Sigmoid colon (tissue), 6 donors: ENCODE measurements at regions not wholly inside any gene's neighbourhood (a gene's known extent, or its start where the extent isn't known, plus 50 kb on each side); places are given as distances from the start of the nearest gene placed in this dataset.

ENCODE experiments used
- DNase-seq: peaks from one replicate; pipeline ENCODE4 v3.0.0-alpha.2; 2019
- H3K27ac ChIP-seq, 4 donors: fragments of 200-600 bp; sonication (generic); one replicate each; pipeline ENCODE4 v1.5.1; 2016 to 2019; ENCODE audit warnings: mild to moderate bottlenecking in 1 of 4
- H3K27me3 ChIP-seq, 3 donors: fragments of 200-600 bp; sonication (generic); one replicate each; pipeline ENCODE4 v1.5.1; 2019; ENCODE audit warnings: mild to moderate bottlenecking in 1 of 3
- H3K36me3 ChIP-seq, 4 donors: fragments of 200-600 bp; sonication (generic); one replicate each; pipeline ENCODE4 v1.5.1; 2016 to 2019
- H3K4me1 ChIP-seq, 4 donors: fragments of 200-600 bp; sonication (generic); one replicate each; pipeline ENCODE4 v1.5.1; 2017 to 2019
- H3K4me3 ChIP-seq, 4 donors: fragments of 200-600 bp; sonication (generic); one replicate each; pipeline ENCODE4 v1.5.1; 2017 to 2019; ENCODE audit warnings: mild to moderate bottlenecking in 2 of 4, moderate library complexity in 1 of 4
- H3K9me3 ChIP-seq, 4 donors: fragments of 200-600 bp in 3 of 4; sonication (generic) in 3 of 4; one replicate each; pipeline versions ENCODE4 v1.5.1 to v1.6.1; 2013 to 2019
- CTCF ChIP-seq, 4 experiments: fragments of 450-650 bp in 3 of 4; fragments of 200-600 bp in 1 of 4; IDR thresholded peaks; one replicate each; pipeline ENCODE4 v1.5.1; 2016 to 2019; ENCODE audit warnings: antibody characterized with exemption in 4 of 4, mild to moderate bottlenecking in 3 of 4, moderate library complexity in 2 of 4
- EP300 ChIP-seq, 4 donors: sonication (generic); formaldehyde crosslinking; IDR thresholded peaks; one replicate each; pipeline ENCODE4 v1.6.1; 2017; ENCODE audit warnings: antibody characterized with exemption in 4 of 4
- POLR2A ChIP-seq, 2 donors: fragments of 450-650 bp; IDR thresholded peaks; one replicate each; pipeline ENCODE4 v1.6.1; 2016; ENCODE audit warnings: antibody characterized with exemption in 2 of 2, mild to moderate bottlenecking in 2 of 2, moderate library complexity in 2 of 2
- POLR2AphosphoS5 ChIP-seq, 4 donors: sonication (generic); formaldehyde crosslinking; IDR thresholded peaks; one replicate each; pipeline ENCODE4 v1.6.1; 2017; ENCODE audit warnings: antibody characterized with exemption in 4 of 4
- WGBS, 2 donors: extraction: QIAGEN DNeasy Blood & Tissue Kit; methylation state at CpG; one replicate each; pipeline ENCODE4 v1.1.7; 2013; 5-methylcytosine and 5-hydroxymethylcytosine counted together
- intact Hi-C: fragments of 100-400 bp; cut with DNase I; formaldehyde crosslinking; loops from one replicate; pipeline ENCODE4 v1.15.1; 2023
- donor health status: healthy with polysubstance abuse.
- donor health status: healthy.

GRCh38 chr9:135198586-135199285 is 111.3 kb downstream of the OLFM1 start:
- intact Hi-C loops: no loop called here
- no peak for TF ChIP-seq POLR2A (IDR thresholded peaks at IDR 0.05)
- no peak for TF ChIP-seq POLR2AphosphoS5 (IDR thresholded peaks at IDR 0.05)
- no peak for TF ChIP-seq CTCF (IDR thresholded peaks at IDR 0.05)
- TF ChIP-seq EP300 (IDR thresholded peaks at IDR 0.05): no peak
- WGBS, 2 donors: 50 to 53% methylated on average over 16 of the region's 16 CpGs
- peaks cover 0 to 56% (median 12%) of the 10 kb centered on the region in 3 donors for H3K27me3 ChIP-seq
- no peaks in the 10 kb centered on the region for H3K9me3 ChIP-seq
- no peaks in the 10 kb centered on the region for H3K4me1 ChIP-seq
- H3K27ac ChIP-seq: no peak overlapping the region
- no peak overlapping the region for H3K4me3 ChIP-seq
- H3K36me3 ChIP-seq: no peaks in the 10 kb centered on the region
- DNase-seq: no peak

DNA sequence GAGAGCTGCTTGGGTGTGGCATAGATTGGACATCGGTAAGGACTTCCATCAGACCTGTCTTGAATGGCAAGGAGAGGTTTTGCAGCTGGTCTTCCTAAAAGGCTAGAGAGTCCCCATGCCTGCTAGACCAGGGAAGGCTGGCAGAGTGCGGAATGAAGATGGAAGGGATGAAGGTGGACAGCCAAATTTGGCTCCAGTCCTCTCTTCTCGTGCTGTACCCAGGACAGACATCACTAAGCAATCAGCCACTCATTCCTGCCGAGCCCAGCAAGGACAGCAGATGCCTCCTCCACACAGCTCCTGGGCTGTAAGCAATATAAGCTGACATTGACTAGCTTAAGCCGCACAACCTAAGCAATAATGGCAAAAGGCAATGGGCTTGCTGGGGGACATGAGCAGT is 112.0 kb downstream of the OLFM1 start:
- no peak overlapping the region for H3K27ac ChIP-seq
- 74 to 80% methylated on average over 5 of the region's 5 CpGs for WGBS, 2 donors
- no peaks in the 10 kb centered on the region for H3K4me1 ChIP-seq
- DNase-seq: no peak
- H3K4me3 ChIP-seq: no peak overlapping the region
- H3K36me3 ChIP-seq: no peaks in the 10 kb centered on the region
- peaks cover 0 to 48% (median 5%) of the 10 kb centered on the region in 3 donors for H3K27me3 ChIP-seq
- TF ChIP-seq CTCF (IDR thresholded peaks at IDR 0.05): no peak
- no peak for TF ChIP-seq EP300 (IDR thresholded peaks at IDR 0.05)
- no peak for TF ChIP-seq POLR2AphosphoS5 (IDR thresholded peaks at IDR 0.05)
- TF ChIP-seq POLR2A (IDR thresholded peaks at IDR 0.05): no peak
- no peaks in the 10 kb centered on the region for H3K9me3 ChIP-seq
- intact Hi-C loops: no loop called here

- Histone ChIP-seq H3K4me1 (no peaks in the 10 kb centered on the region), H3K9me3 (no peaks in the 10 kb centered on the region), H3K27me3 (peaks cover 0 to 34% (median 0%) of the 10 kb centered on the region in 3 donors), H3K36me3 (no peaks in the 10 kb centered on the region), H3K27ac (no peak overlapping the region), H3K4me3 (no peak overlapping the region)
- DNase-seq: no peak
- intact Hi-C loops: no loop called here
- no peak for TF ChIP-seq POLR2A (IDR thresholded peaks at IDR 0.05)
- no peak for TF ChIP-seq CTCF (IDR thresholded peaks at IDR 0.05)
- no peak for TF ChIP-seq POLR2AphosphoS5 (IDR thresholded peaks at IDR 0.05)
- no peak for TF ChIP-seq EP300 (IDR thresholded peaks at IDR 0.05)
- WGBS, 2 donors: 85 to 88% methylated on average over 9 of the region's 9 CpGs
These were observed 114.2 kb downstream of the OLFM1 start for GRCh38 chr9:135201711-135202110.

- Histone ChIP-seq H3K4me3 (no peak overlapping the region), H3K27ac (no peak overlapping the region), H3K9me3 (no peaks in the 10 kb centered on the region), H3K4me1 (no peaks in the 10 kb centered on the region), H3K27me3 (peaks cover 0 to 9% (median 0%) of the 10 kb centered on the region in 3 donors), H3K36me3 (no peaks in the 10 kb centered on the region)
- 81 to 86% methylated on average over 8 of the region's 8 CpGs for WGBS, 2 donors
- intact Hi-C loops: no loop called here
- no peak for DNase-seq
- TF ChIP-seq EP300 (IDR thresholded peaks at IDR 0.05): no peak
These were observed 116.7 kb downstream of the OLFM1 start for GRCh38 chr9:135204177-135204576.

GRCh38 chr9:135209136-135209535 is 121.7 kb downstream of the OLFM1 start:
- no peak for DNase-seq
- Histone ChIP-seq H3K9me3 (no peaks in the 10 kb centered on the region), H3K4me1 (no peaks in the 10 kb centered on the region), H3K27me3 (peaks cover 0 to 12% (median 0%) of the 10 kb centered on the region in 3 donors), H3K27ac (no peak overlapping the region), H3K4me3 (no peak overlapping the region), H3K36me3 (no peaks in the 10 kb centered on the region)
- intact Hi-C loops: no loop called here
- TF ChIP-seq EP300 (IDR thresholded peaks at IDR 0.05): no peak
- 74 to 75% methylated on average over 7 of the region's 7 CpGs for WGBS, 2 donors

GRCh38 chr9:135209852-135210251 is 122.4 kb downstream of the OLFM1 start:
- Histone ChIP-seq H3K27ac (no peak overlapping the region), H3K4me1 (no peaks in the 10 kb centered on the region), H3K9me3 (no peaks in the 10 kb centered on the region), H3K27me3 (peaks cover 0 to 16% (median 0%) of the 10 kb centered on the region in 3 donors), H3K4me3 (no peak overlapping the region), H3K36me3 (no peaks in the 10 kb centered on the region)
- TF ChIP-seq POLR2AphosphoS5 (IDR thresholded peaks at IDR 0.05) (no peak), CTCF (IDR thresholded peaks at IDR 0.05) (no peak), EP300 (IDR thresholded peaks at IDR 0.05) (no peak), POLR2A (IDR thresholded peaks at IDR 0.05) (no peak)
- intact Hi-C loops: no loop called here
- no peak for DNase-seq
- 34 to 37% methylated on average over 2 of the region's 2 CpGs for WGBS, 2 donors
